HG03342 (cell line): ENCODE measurements at regions not wholly inside any gene's neighbourhood (a gene's known extent, or its start where the extent isn't known, plus 50 kb on each side); places are given as distances from the start of the nearest gene placed in this dataset.

Experiments used
- ATAC-seq: cut with Tn5 transposase; IDR thresholded peaks from one replicate; pipeline ENCODE4 v1.9.1; 2021; ENCODE audit warnings: mild to moderate bottlenecking, moderate library complexity; ENCODE audit not compliant: unreplicated experiment

DNA sequence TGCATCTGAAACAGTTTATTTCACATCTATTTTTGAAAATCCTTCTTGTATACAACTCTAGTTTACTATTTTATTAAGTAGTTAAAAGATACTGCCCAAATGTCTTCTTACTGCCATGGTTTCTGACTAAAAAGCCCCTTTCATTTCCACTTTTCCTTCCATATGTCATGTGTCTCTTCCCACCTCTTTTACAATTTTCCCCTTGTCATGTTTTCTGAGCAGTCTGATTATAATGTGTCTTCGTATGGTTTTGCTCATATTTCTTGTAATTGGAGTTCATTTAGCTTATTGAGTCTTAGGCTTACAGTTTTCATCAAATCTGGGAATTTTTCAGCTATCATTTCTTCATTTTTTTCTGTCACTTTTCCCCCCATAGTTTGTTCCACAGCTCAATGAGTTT lies 813.9 kb upstream of the GYPC start:
- ATAC-seq = no peak

DNA sequence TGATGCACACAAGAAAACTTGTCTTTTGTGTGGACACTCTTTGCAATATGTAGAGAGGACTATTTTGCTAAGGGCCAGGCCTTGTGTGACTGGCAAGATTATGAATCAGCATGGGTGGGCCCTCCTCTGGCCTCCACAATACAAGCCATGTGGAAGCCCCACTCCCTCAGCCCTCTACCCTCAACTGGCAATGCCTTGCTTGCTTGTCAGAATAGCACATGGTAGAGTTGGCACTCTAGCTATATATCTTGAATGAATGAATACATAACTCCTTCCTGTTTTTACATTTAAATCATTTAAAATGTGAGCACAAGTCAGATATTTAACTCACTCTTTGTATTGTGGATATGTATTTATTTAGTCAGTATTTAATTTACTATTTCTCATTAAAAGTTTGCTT lies 805.4 kb upstream of the GYPC start:
- ATAC-seq = no peak

DNA sequence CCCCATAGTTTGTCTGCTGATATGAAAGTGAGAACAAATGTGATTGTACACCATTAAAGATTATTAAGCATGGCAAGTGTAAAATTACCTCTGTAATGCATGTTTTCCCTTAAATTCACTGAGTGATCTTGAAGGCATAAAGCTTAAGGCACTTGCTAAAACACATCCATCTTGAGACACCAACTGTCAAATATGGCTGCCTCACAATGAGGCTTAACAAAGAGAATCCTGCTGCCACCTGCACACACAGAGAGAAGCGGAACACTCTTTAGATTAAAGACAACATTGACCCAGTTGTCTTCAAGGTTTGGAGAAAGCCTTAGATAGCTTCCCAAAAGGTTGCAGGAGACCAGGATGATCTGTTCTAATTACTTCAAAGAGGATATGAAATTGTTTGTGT lies 803.6 kb upstream of the GYPC start:
- ATAC-seq = no peak

DNA sequence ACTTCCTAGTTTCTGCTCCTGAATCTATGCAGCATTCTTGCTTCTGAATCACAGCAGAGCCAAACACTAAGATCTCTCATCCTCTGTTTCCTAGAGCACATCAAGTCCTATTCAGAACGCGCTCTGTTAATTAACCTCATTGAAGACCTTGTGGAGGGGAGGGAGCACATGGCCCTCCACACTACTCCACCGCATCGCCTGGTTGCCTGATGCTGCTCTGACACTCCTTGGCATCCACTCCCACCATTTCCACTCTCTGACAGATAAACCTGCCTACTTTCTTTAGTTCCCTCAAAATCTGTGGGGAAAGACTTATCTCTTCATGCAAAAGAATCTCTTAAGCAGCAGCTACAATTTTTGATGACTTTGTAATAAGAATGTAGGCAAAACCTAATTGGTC lies 802.3 kb upstream of the GYPC start:
- ATAC-seq = no peak

DNA sequence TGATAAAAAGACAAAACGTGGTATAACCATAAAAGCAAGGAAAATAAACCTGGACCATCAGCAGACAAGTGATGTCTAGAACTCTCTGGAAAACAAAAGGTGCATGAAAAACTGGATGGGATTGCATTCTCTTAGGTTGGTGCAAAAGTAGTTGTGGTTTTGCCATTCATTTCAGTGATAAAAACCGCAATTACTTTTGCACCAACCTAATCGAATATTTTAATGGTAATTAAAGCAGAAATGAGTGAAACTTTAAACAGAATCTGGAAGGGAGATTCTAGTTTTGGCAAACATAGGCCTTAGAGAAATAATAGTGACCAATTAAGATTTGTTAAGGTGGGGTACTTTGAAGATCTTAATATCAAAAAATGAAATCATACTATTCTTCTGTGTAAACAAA lies 800.8 kb upstream of the GYPC start:
- no peak for ATAC-seq

DNA sequence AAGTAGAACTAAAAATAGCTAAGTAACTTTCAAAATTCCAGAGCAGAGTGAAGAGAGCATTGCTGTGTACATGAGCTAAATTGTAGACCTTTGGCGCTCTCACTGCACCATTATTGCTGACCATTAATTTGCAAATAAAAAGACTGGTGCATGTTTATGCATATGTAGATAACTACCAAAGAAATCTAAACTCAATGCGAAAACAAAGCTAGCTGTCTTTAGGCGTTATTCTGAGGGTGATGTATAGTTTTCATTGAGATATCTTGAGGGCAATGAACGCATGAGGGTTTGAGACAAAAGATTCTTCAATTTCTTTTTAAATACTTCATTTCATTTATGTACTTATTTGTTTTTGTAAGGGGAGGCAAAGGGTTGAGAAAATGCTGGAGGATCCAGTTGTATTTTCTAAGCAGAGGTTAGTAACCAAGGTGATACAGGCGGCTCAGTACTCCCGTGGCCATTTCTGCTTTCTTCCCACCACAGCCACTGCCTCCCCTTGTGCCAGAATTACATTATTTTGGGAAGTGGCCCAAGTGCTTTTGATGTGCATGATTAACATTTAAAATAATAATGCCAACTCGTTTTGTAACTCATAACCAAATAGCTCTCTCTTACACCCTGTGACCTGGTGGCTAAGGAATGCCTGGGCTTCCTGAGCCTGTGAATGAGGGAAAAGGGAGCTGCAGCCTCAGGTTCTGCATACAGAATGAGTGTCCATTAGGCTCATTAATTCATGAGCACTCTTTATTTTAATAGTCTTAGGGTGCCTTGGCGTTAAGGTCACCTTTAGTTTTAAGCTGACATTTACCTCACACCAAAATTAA lies 797.8 kb upstream of the GYPC start:
- no peak for ATAC-seq

DNA sequence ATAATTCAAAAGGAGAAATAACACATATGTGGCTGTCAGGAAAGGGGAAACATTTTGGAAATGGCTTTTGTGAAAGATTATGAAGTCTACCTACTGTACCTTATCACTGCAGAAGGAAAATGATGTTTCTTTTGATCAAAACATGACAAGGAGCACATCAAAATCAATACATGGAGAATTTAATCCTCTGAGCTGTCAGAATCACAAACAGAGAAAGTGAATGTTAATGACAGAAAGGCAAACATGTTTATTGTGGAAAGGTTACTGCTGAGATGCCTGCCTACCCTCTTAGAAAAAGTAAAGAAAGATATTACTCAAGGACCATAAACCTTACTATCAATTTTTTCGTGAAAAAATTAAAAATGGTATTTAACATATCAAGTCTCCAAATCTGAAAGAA lies 794.5 kb upstream of the GYPC start:
- no peak for ATAC-seq

DNA sequence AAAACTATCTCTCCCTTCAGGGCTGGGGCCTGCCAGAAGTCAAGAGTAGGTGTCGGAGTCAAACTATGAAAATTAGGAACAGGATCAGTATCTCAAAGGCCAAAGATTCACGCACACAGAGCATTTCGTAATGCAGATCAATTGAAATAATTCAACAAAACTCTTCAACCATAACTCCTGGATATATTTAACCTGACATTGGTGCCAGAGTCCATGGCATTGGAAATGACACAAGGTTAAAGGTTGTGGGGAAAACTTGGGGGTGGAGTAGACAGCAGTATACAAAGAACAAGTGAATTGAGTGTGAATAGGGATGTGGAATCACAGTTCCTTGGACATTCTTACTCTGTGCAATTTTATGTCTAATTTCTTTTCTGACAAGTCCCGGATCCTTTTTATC lies 788.0 kb upstream of the GYPC start:
- no peak for ATAC-seq

DNA sequence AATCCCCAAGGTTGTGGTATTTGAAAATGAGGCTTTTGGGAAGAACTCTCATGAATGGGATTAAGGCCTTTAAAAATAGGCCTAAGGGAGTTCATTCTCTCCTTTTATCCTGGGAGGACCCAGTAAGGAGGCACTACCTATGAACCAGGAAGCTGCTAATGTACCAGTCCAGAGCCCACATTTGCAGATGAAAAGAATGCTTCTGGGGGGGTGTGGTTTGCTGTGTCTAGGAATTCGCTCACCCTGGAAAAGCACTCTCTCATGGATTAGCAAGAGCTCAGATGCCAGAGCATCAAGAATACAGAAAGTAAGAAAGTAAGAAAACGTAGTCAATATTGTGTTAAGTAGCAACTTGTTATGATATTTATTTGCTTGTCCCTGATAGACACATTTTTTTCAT lies 785.7 kb upstream of the GYPC start:
- ATAC-seq = no peak

DNA sequence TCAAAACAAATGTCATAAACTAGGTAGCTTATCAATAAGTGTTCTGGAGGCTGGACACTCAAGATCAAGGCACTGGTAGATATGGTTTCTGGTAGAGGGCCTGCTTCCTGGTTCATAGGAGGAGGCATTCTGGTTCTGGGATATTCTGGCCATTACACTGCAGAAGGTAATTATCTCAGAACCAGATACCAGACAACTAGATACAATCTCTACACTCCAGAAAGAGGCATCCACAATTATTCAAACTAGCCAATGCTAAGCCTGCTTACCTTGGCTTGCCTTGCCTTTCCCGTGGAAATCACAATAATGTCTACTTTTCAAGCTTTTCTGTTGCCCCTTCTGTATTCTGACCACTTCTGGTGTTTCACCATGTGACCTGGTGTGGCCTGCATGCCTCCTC lies 785.2 kb upstream of the GYPC start:
- ATAC-seq = no peak

DNA sequence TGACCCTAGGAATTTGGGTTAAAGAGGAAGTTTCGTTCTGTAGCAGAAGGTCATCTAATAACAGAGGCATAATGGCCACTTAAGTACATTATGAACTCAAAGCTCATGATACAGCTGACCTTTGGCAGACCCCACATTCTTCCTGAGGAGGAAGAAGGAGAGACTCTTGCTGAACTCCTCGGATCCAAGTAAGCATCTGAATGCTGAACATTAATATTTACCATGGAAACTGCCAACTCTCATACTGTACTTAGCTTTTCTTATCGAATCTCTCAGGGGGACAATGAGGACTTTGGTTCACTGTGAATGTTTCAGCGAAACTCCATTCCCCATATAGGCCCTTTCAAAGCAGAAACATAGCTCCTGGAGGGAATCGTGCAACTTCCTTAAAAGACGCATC lies 781.4 kb upstream of the GYPC start:
- no peak for ATAC-seq

DNA sequence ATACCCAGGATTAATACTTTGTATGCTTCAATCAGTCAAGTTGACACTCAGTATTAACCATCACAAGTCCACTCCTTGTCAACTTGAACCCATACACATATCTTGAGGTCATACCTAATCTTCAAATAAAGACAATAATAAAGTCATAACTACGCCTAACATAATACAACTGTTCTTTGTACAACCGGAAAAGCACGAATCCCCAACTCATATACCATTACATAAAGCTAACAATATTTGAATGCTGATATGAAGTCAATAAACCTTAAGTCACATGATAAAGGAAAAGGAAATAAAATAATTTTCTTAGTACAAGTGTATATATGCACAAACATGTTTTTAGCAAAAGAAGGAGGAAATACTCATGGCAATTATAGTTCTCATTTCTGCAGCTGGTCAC lies 770.6 kb upstream of the GYPC start:
- ATAC-seq = no peak

DNA sequence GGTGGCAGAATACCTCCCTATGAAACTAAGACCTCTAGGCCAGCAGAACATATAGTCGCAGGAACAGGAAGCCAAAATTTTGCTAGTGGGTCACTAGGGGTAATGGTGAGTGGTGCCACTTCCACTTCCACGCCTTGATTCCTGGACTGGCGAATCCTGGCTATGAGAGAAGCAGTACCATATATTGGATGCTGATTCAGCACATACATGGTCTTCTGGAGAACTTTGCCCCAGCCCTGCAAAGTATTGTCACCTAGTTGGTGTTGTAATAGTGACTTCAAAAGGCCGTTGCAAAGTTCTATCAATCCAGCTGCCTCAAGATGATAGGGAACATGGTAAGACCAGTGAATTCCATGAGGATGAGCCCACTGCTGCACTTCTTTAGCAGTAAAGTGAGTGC lies 769.8 kb upstream of the GYPC start:
- ATAC-seq = no peak

DNA sequence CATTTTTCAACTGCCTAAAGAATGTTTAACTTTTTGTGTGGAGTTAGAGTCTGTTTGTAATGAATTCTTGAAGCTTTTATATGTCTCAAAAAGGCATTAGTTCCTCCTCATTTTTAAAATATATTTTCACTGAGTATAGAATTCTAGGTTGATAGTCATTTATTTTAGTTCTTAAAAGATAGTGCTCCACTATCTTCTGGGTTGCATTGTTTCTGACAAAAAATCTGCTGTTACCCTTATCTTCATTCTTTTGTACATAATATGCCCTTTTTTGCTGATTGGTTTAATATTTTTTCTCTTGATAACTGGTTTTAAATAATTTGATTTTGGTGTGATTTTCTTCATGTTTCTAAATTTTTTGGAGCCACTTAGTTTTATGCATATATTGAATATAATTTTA lies 754.7 kb upstream of the GYPC start:
- no peak for ATAC-seq

DNA sequence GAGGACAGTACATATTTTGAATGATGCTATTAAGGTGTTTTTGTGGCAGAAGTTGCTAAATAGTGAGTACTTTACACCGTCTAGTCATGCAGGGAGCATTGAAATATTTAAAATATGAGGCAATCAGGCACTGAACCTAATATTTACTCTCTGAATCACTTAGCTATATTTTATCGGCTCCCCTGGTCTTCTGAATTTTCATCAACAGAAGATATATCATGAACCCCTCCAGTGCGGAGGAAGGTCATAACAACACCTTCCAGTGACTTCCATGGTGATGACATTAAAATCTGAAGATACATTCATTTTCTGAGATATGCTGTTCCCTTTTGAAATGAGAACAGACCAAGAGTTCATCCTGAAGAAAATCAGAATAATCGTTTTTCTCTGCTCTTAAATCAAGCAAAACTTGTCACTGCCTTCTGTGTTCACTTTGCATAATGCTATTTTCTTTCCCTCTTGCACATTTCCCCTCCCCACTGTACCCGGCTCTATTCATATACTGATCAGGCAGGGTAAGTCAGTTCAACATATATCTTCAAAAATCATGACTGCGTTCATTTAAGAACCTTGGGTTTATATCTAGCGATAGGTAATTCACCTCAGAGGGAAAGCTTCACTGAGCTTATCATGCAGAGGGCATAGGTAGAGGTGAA lies 729.9 kb upstream of the GYPC start:
- no peak for ATAC-seq

DNA sequence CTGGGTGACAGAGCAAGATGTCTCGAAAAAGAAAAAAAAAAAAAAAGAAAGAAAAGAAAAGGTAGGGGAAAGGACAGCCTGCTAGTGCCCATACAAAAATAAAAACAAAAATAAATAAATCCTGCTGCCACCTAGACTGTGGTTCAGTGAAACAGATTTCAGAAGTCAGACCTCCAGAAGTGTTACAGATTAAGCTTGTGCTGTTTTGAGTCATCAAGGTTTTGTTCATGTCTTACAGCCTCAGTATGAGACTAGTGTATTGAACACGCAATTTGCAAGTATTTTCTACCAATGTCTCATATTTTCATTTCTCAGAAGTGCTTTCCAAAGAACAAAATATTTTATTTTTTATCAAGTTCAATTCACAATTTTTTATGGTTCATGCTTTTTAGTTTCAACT lies 720.4 kb upstream of the GYPC start:
- no peak for ATAC-seq

DNA sequence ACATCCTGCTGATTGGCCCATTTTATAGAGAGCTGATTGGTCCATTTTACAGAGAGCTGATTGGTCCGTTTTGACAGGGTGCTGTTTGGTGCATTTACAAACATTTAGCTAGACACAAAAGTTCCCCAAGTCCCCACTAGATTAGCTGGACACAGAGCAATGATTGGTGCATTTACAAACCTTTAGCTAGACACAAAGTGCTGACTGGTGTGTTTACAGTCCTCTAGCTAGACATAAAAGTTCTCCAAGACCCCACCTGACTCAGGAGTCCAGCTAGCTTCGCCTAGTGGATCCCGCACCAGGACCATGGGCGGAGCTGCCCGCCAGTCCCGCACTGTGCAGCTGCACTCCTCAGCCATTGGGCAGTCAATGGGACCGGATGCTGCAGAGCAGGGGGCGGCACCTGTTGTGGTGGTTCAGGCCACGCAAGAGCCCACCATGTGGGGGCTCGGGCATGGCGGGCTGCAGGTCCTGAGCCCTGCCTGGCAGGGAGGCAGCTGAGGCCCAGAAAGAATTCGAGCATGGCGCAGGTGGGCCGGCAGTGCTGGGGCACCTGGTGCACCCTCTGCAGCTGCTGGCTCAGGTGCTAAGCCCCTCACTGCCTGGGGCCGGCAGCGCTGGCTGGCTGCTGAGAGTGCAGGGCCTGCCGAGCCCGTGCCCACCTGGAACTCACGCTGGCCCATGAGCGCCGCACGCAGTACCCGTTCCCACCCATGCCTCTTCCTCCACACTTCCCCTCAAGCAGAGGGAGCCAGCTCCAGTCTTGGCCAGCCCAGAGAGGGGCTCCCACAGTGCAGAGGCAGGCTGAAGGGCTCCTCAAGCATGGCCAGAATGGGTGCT lies 713.2 kb upstream of the GYPC start:
- ATAC-seq = no peak

DNA sequence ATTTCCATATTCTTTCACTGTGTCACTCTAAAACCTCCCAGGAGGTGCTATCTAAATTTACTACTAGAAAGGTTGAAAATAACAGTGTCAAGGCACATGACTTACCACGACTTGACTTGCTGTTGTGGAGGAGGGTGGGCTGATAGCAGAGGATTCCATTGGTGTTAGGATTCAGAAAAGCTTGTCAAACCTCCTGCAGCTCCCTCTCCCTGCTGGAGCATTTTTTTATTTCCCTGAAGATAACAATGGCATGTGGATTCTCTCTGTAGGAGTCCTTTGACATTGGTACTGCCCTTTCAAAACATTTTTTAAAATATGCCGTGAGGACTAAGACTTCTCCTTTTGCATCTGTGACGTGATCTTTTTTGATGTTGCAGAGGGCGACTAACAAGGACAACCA lies 696.9 kb upstream of the GYPC start:
- ATAC-seq = no peak

DNA sequence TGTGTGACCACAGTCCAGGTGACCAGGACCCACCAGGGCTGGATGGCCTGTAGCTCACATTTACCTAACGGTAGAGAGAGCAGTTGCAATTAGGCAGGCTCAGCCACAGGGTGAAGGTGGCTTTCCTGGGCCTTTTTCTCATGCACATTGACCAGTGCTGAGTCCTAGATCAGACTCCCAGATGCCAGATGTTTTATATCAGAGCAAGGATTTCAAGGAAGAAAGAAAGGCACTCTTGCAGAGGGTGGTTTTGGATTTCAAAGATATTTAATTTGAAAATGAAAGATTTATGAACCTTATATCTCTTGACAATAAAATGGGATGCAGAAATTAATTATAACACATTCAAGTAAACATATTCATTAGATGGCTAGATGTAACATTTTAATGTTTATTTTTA lies 694.2 kb upstream of the GYPC start:
- no peak for ATAC-seq

DNA sequence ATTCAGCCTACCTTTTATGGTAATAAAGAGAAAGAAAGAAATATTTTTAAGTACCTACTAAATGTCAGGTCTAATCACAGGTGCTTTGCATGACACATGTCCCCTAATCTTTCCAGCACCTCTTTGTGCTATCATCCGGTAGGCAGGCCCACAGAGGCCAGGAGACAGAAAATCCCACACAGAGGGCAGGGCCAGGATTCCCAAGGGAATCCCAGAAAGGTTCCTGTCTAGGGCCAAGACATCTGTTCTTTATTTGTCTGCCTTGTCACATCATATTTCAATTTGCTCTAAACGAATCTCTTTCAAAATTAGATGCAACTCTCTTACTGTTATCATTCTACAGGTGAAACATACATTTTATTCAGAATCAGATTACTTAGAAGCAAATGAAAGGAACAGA lies 676.1 kb upstream of the GYPC start:
- no peak for ATAC-seq

DNA sequence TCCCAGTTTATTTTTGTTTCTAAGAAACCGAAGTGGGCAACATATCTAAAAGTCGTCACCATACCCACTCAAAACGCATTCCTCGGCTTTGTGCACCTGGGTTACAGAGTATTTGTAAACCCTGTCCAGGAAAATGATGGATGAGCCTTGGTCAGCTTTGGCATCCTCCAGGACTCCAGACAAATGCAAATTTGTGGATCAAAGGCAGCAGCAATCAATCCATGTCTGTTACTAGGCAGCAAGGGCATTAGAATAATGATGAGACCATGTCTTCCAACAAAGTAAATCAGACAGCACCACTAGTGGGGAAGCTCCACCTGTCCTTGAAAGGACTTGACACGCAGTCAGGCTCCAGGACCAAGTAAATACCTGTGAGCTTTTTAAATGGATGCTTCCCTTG lies 672.6 kb upstream of the GYPC start:
- no peak for ATAC-seq

DNA sequence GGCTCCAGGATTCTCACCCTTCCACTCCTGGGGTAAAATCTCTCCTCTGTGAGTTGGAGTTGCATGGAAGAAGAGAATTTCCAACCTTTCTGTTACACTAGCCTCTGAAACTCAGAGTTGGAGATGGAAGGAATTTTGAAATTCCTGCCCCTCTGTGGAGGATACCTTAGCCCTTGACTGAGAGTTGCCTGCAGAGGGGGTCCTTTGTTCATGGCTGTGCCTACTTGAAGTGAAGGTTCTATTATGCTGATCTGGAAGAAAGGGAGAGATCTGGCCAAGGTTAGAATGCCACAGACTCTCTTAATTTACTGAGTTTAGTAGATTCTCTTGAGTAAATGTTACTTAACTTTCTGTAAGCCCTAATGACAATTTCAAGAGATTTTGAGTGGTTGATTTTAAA lies 626.6 kb upstream of the GYPC start:
- no peak for ATAC-seq
